IMR-90 (cell line): ENCODE measurements at regions not wholly inside any gene's neighbourhood (a gene's known extent, or its start where the extent isn't known, plus 50 kb on each side); places are given as distances from the start of the nearest gene placed in this dataset.

Experiments used
- ATAC-seq: fragments of 200-7000 bp; cut with Tn5 transposase; 2 replicates; pipeline ENCODE4 v1.9.1; 2020; ENCODE audit warnings: low read depth, mild to moderate bottlenecking, moderate library complexity
- BruUV-seq: library from RNA; stranded (reverse); fragments of 400-500 nt; replicated peaks from 2 replicates; lab custom pipeline; 2021; lab: Mats Ljungman, UMichigan
- CTCF ChIA-PET: fragments of 300-600 bp; formaldehyde crosslinking; extraction: SDS; loops from one replicate; lab custom pipeline; 2021; ENCODE audit warnings: antibody characterized with exemption; lab: Yijun Ruan, JAX
- POLR2A ChIA-PET: fragments of 300-600 bp; sonication (Branson Sonifier 250); formaldehyde crosslinking; loops from one replicate; lab custom pipeline; 2022; ENCODE audit warnings: antibody characterized with exemption; ENCODE audit not compliant: unreplicated experiment; lab: Charles Lee
- DNase-seq: peaks from one replicate; pipeline ENCODE4 v3.0.0; 2013
- H2AFZ ChIP-seq: replicated peaks from 2 replicates; pipeline ENCODE3; 2013; ENCODE audit warnings: low read length, mild to moderate bottlenecking; ENCODE audit not compliant: poor library complexity
- H2AK5ac ChIP-seq: 2 replicates; pipeline ENCODE4 v1.6.1; 2013; ENCODE audit warnings: low read depth, low read length, inconsistent platforms
- H2AK9ac ChIP-seq: replicated peaks from 2 replicates; pipeline ENCODE3; 2013; ENCODE audit warnings: mild to moderate bottlenecking, low read depth, low read length, moderate library complexity; ENCODE audit not compliant: poor library complexity
- H2BK120ac ChIP-seq: 2 replicates; pipeline ENCODE4 v1.6.1; 2013; ENCODE audit warnings: low read depth, low read length, inconsistent platforms
- H2BK15ac ChIP-seq: 3 replicates; pipeline ENCODE4 v1.6.1; 2013; ENCODE audit warnings: low read depth, low read length, inconsistent platforms
- H2BK20ac ChIP-seq: 2 replicates; pipeline ENCODE4 v1.6.1; 2013; ENCODE audit warnings: low read depth, mild to moderate bottlenecking, inconsistent platforms, low read length, moderate library complexity
- H2BK5ac ChIP-seq: 2 replicates; pipeline ENCODE4 v1.6.1; 2013; ENCODE audit warnings: mild to moderate bottlenecking, low read depth, low read length, inconsistent platforms; ENCODE audit not compliant: poor library complexity, severe bottlenecking
- H3K14ac ChIP-seq: replicated peaks from 2 replicates; pipeline ENCODE4 v1.6.1; 2013; ENCODE audit warnings: low read depth, low read length, inconsistent platforms
- H3K18ac ChIP-seq: 2 replicates; pipeline ENCODE4 v1.6.1; 2013; ENCODE audit warnings: low read depth, low read length, control low read depth
- H3K23ac ChIP-seq: 2 replicates; pipeline ENCODE4 v1.6.1; 2013; ENCODE audit warnings: low read depth, low read length, inconsistent platforms
- H3K27ac ChIP-seq: 2 replicates; pipeline ENCODE4 v1.5.1; 2013; ENCODE audit warnings: mild to moderate bottlenecking, control low read depth, low read length; ENCODE audit not compliant: insufficient read depth
- H3K27me3 ChIP-seq: 2 replicates; pipeline ENCODE4 v1.6.1; 2013; ENCODE audit warnings: low read length; ENCODE audit not compliant: control insufficient read depth, insufficient read depth
- H3K36me3 ChIP-seq: 2 replicates; pipeline ENCODE4 v1.6.1; 2013; ENCODE audit warnings: low read length, mixed read lengths; ENCODE audit not compliant: control insufficient read depth, insufficient read depth
- H3K4ac ChIP-seq: 2 replicates; pipeline ENCODE4 v1.6.1; 2013; ENCODE audit warnings: low read depth, low read length, inconsistent platforms
- H3K4me1 ChIP-seq: 2 replicates; pipeline ENCODE4 v1.6.1; 2013; ENCODE audit warnings: low read length, mixed read lengths; ENCODE audit not compliant: control insufficient read depth, insufficient read depth
- H3K4me2 ChIP-seq: 2 replicates; pipeline ENCODE4 v1.6.1; 2013; ENCODE audit warnings: low read depth, mild to moderate bottlenecking, control low read depth, low read length, moderate library complexity
- H3K4me3 ChIP-seq: 2 replicates; pipeline ENCODE4 v1.5.1; 2013; ENCODE audit warnings: low read depth, mild to moderate bottlenecking, control low read depth, low read length, moderate library complexity; ENCODE audit not compliant: insufficient read depth
- H3K56ac ChIP-seq: 2 replicates; pipeline ENCODE4 v1.6.1; 2013; ENCODE audit warnings: low read length, inconsistent platforms; ENCODE audit not compliant: insufficient read depth; ENCODE audit errors: extremely low read depth
- H3K79me1 ChIP-seq, 2 experiments: 2 replicates each; pipeline ENCODE4 v1.6.1; 2013; ENCODE audit warnings: low read length in 2 of 2, inconsistent platforms in 1 of 2, low read depth in 1 of 2
- H3K9ac ChIP-seq: 2 replicates; pipeline ENCODE4 v1.6.1; 2013; ENCODE audit warnings: low read depth, low read length, control low read depth
- H3K9me1 ChIP-seq: 2 replicates; pipeline ENCODE4 v1.6.1; 2013; ENCODE audit warnings: low read length, inconsistent platforms; ENCODE audit not compliant: insufficient read depth
- H3K9me3 ChIP-seq: 2 replicates; pipeline ENCODE4 v1.6.1; 2013; ENCODE audit warnings: low read length; ENCODE audit not compliant: control insufficient read depth, insufficient read depth
- H4K20me1 ChIP-seq: 2 replicates; pipeline ENCODE4 v1.6.1; 2013; ENCODE audit warnings: low read length, inconsistent platforms; ENCODE audit not compliant: insufficient read depth
- H4K5ac ChIP-seq: 2 replicates; pipeline ENCODE4 v1.6.1; 2013; ENCODE audit warnings: mild to moderate bottlenecking, low read depth, low read length, control low read depth
- H4K8ac ChIP-seq, 2 experiments: 2 replicates each; pipeline ENCODE4 v1.6.1; 2013; ENCODE audit warnings: low read depth in 2 of 2, low read length in 2 of 2, control low read depth in 1 of 2, inconsistent platforms in 1 of 2
- H4K91ac ChIP-seq: 2 replicates; pipeline ENCODE4 v1.6.1; 2013; ENCODE audit warnings: low read depth, low read length, inconsistent platforms; ENCODE audit not compliant: insufficient read depth
- BHLHE40 ChIP-seq: fragments of 150-350 bp; IDR thresholded peaks from 2 replicates; pipeline ENCODE4 v1.6.1; 2016; ENCODE audit warnings: mild to moderate bottlenecking, low read depth, low read length
- CEBPB ChIP-seq: IDR thresholded peaks from 2 replicates; pipeline ENCODE4 v1.6.1; 2012; ENCODE audit warnings: low read depth, low read length, improper control_type of control experiment
- CHD1 ChIP-seq: IDR thresholded peaks from 2 replicates; pipeline ENCODE4 v1.6.1; 2012; ENCODE audit warnings: low read depth, low read length, improper control_type of control experiment
- FOS ChIP-seq: fragments of 150-350 bp; IDR thresholded peaks from 2 replicates; pipeline ENCODE4 v1.6.1; 2016; ENCODE audit warnings: low read depth, low read length
- MAFK ChIP-seq: IDR thresholded peaks from 2 replicates; pipeline ENCODE4 v1.6.1; 2012; ENCODE audit warnings: low read depth, low read length, improper control_type of control experiment
- MAZ ChIP-seq: IDR thresholded peaks from 2 replicates; pipeline ENCODE4 v1.6.1; 2012; ENCODE audit warnings: low read depth, mild to moderate bottlenecking, low read length, improper control_type of control experiment, moderate library complexity, borderline replicate concordance
- MXI1 ChIP-seq: IDR thresholded peaks from 2 replicates; pipeline ENCODE4 v1.6.1; 2012; ENCODE audit warnings: low read depth, mild to moderate bottlenecking, low read length, moderate library complexity, borderline replicate concordance
- NFE2L2 ChIP-seq: fragments of 150-350 bp; IDR thresholded peaks from 2 replicates; pipeline ENCODE4 v1.6.1; 2016; ENCODE audit warnings: low read depth, mild to moderate bottlenecking, low read length
- POLR2A ChIP-seq: IDR thresholded peaks from 2 replicates; pipeline ENCODE4 v1.6.1; 2012; ENCODE audit warnings: mild to moderate bottlenecking, low read depth, low read length
- RAD21 ChIP-seq: IDR thresholded peaks from 2 replicates; pipeline ENCODE4 v1.6.1; 2012; ENCODE audit warnings: low read length, improper control_type of control experiment
- RCOR1 ChIP-seq: IDR thresholded peaks from 2 replicates; pipeline ENCODE4 v1.6.1; 2012; ENCODE audit warnings: mild to moderate bottlenecking, low read length, improper control_type of control experiment; ENCODE audit not compliant: insufficient replicate concordance
- RFX5 ChIP-seq: IDR thresholded peaks from 2 replicates; pipeline ENCODE4 v1.8.0; 2012; ENCODE audit warnings: low read depth, mild to moderate bottlenecking, low read length, moderate library complexity
- SMC3 ChIP-seq: fragments of 150-350 bp; IDR thresholded peaks from 2 replicates; pipeline ENCODE4 v1.6.1; 2016; ENCODE audit warnings: low read depth, mild to moderate bottlenecking, antibody characterized with exemption, low read length, moderate library complexity
- USF2 ChIP-seq: fragments of 150-350 bp; IDR thresholded peaks from 2 replicates; pipeline ENCODE4 v1.6.1; 2017; ENCODE audit warnings: mild to moderate bottlenecking, antibody characterized with exemption, low read length, low read depth
- WGBS, 2 experiments: methylation state at CpG; one replicate each; pipeline versions ENCODE4 v1.1.5 to v1.1.7; 2013; ENCODE audit warnings: missing lambda C conversion rate in 2 of 2; ENCODE audit not compliant: insufficient read length in 1 of 2; ENCODE audit errors: extremely low coverage in 2 of 2; 5-methylcytosine and 5-hydroxymethylcytosine counted together
- dilution Hi-C: fragments of 300-500 bp; cut with HindIII; formaldehyde crosslinking; loops from one replicate; pipeline ENCODE4 v1.14.3; 2018; ENCODE audit warnings: low sequenced_read_pairs; ENCODE audit not compliant: unreplicated experiment
- in situ Hi-C: fragments of 300-500 bp; cut with MboI; formaldehyde crosslinking; loops from 3 replicates; pipeline ENCODE4 v1.14.3; 2019; ENCODE audit warnings: low sequenced_read_pairs, inconsistent platforms, mixed read lengths
- intact Hi-C: fragments of 100-400 bp; cut with micrococcal nuclease; formaldehyde crosslinking; loops from 2 replicates; pipeline ENCODE4 v1.10.0; 2022
- TF ChIP-seq, protein P1 (sequence below): conservative IDR thresholded peaks from 2 replicates; pipeline ENCODE4 v1.5.1; 2012; ENCODE audit warnings: mild to moderate bottlenecking, low read depth, low read length, improper control_type of control experiment
- TF ChIP-seq, protein P2 (sequence below): fragments of 150-350 bp; IDR thresholded peaks from 2 replicates; pipeline ENCODE4 v1.6.1; 2016; ENCODE audit warnings: low read depth, mild to moderate bottlenecking, low read length, moderate library complexity, borderline replicate concordance

- no peak overlapping the region for H4K5ac ChIP-seq
- H3K36me3 ChIP-seq = no peaks in the 10 kb centered on the region
- H4K8ac ChIP-seq = no peak overlapping the region
- DNase-seq (no peak), ATAC-seq (no peak)
- no peak overlapping the region for H3K4ac ChIP-seq
- intact Hi-C loops (no loop called here), dilution Hi-C loops (no loop called here), in situ Hi-C loops (no loop called here)
- H3K9me1 ChIP-seq = no peaks in the 10 kb centered on the region
- H2AK9ac ChIP-seq = no peak overlapping the region
- no peaks in the 10 kb centered on the region for H3K79me1 ChIP-seq
- no peak overlapping the region for H3K18ac ChIP-seq
- H3K4me3 ChIP-seq = no peak overlapping the region
- H2AK5ac ChIP-seq = no peak overlapping the region
- ChIA-PET CTCF (no interaction called here), POLR2A (no interaction called here)
- H3K27ac ChIP-seq = no peak overlapping the region
- WGBS, 2 experiments = no CpG with 5 or more reads among the region's 3 CpGs
- no peak overlapping the region for H2BK20ac ChIP-seq
- H3K9me3 ChIP-seq = no peaks in the 10 kb centered on the region
- no peaks in the 10 kb centered on the region for H3K4me1 ChIP-seq
- no peak overlapping the region for H2BK120ac ChIP-seq
- H2BK5ac ChIP-seq = no peak overlapping the region
- BruUV-seq = no TSS peak
- no peak overlapping the region for H3K14ac ChIP-seq
- H3K56ac ChIP-seq = no peak overlapping the region
- no peak overlapping the region for H2AFZ ChIP-seq
- no peak overlapping the region for H4K91ac ChIP-seq
- H3K23ac ChIP-seq = no peak overlapping the region
- H3K4me2 ChIP-seq = no peak overlapping the region
- no peaks in the 10 kb centered on the region for H4K20me1 ChIP-seq
- H2BK15ac ChIP-seq = no peak overlapping the region
- TF ChIP-seq NFE2L2 (no peak), MAFK (no peak), CHD1 (no peak), RCOR1 (no peak), SMC3 (no peak), POLR2A (no peak), USF2 (no peak), MAZ (no peak), RFX5 (no peak), BHLHE40 (no peak), RAD21 (no peak), CEBPB (no peak), FOS (no peak), MXI1 (no peak)
- TF ChIP-seq, protein P1, sequence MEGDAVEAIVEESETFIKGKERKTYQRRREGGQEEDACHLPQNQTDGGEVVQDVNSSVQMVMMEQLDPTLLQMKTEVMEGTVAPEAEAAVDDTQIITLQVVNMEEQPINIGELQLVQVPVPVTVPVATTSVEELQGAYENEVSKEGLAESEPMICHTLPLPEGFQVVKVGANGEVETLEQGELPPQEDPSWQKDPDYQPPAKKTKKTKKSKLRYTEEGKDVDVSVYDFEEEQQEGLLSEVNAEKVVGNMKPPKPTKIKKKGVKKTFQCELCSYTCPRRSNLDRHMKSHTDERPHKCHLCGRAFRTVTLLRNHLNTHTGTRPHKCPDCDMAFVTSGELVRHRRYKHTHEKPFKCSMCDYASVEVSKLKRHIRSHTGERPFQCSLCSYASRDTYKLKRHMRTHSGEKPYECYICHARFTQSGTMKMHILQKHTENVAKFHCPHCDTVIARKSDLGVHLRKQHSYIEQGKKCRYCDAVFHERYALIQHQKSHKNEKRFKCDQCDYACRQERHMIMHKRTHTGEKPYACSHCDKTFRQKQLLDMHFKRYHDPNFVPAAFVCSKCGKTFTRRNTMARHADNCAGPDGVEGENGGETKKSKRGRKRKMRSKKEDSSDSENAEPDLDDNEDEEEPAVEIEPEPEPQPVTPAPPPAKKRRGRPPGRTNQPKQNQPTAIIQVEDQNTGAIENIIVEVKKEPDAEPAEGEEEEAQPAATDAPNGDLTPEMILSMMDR = no peak
- TF ChIP-seq, protein P2, sequence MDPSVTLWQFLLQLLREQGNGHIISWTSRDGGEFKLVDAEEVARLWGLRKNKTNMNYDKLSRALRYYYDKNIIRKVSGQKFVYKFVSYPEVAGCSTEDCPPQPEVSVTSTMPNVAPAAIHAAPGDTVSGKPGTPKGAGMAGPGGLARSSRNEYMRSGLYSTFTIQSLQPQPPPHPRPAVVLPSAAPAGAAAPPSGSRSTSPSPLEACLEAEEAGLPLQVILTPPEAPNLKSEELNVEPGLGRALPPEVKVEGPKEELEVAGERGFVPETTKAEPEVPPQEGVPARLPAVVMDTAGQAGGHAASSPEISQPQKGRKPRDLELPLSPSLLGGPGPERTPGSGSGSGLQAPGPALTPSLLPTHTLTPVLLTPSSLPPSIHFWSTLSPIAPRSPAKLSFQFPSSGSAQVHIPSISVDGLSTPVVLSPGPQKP = no peak
- H3K9ac ChIP-seq = no peak overlapping the region
- H3K27me3 ChIP-seq = no peaks in the 10 kb centered on the region; the same call in 1 of the 2 replicates
These were observed 179.2 kb downstream of the TTC32 start for GRCh38 chr2:19722531-19722971.
